ENCODE measurements at regions not wholly inside any gene's neighbourhood (a gene's known extent, or its start where the extent isn't known, plus 50 kb on each side); places are given as distances from the start of the nearest gene placed in this dataset.

- H3K4me3 ChIP-seq (ENCODE audit: low read length in 3 of 3): no peak overlapping the region
- H3K4me1 ChIP-seq (ENCODE audit: control insufficient read depth in 2 of 3, insufficient read depth in 2 of 3, low read depth in 1 of 3, low read length in 3 of 3): no peaks in the 10 kb centered on the region
- no peak overlapping the region for H3K27ac ChIP-seq (ENCODE audit: low read depth in 2 of 2, low read length in 2 of 2)
- no peak overlapping the region for H3K9ac ChIP-seq (ENCODE audit: low read length in 3 of 3)
- FAIRE-seq: no peak
- H3K9me3 ChIP-seq (ENCODE audit: control insufficient read depth in 2 of 3, insufficient read depth in 1 of 3, low read length in 3 of 3): no peaks in the 10 kb centered on the region
- H3K27me3 ChIP-seq (ENCODE audit: control insufficient read depth, insufficient read depth, low read length): no peaks in the 10 kb centered on the region
- no peak for DNase-seq
- H3K36me3 ChIP-seq (ENCODE audit: control insufficient read depth in 2 of 3, insufficient read depth in 3 of 3, low read length in 3 of 3): no peaks in the 10 kb centered on the region
- intact Hi-C loops (cut with DNase I): no loop called here
- no peak for TF ChIP-seq CTCF (IDR thresholded peaks at IDR 0.05; ENCODE audit: borderline replicate concordance, extremely low read depth, insufficient read depth)
Measured at GRCh38 chr11:134888821-134889220, 476.8 kb upstream of the B3GAT1 start.

GRCh38 chr11:134887896-134888295, 475.9 kb upstream of the B3GAT1 start:
- Histone ChIP-seq H3K9me3 (ENCODE audit: control insufficient read depth in 2 of 3, insufficient read depth in 1 of 3, low read length in 3 of 3) (no peaks in the 10 kb centered on the region), H3K4me3 (ENCODE audit: low read length in 3 of 3) (no peak overlapping the region), H3K27me3 (ENCODE audit: control insufficient read depth, insufficient read depth, low read length) (no peaks in the 10 kb centered on the region), H3K36me3 (ENCODE audit: control insufficient read depth in 2 of 3, insufficient read depth in 3 of 3, low read length in 3 of 3) (no peaks in the 10 kb centered on the region), H3K27ac (ENCODE audit: low read depth in 2 of 2, low read length in 2 of 2) (no peak overlapping the region), H3K4me1 (ENCODE audit: control insufficient read depth in 2 of 3, insufficient read depth in 2 of 3, low read depth in 1 of 3, low read length in 3 of 3) (no peaks in the 10 kb centered on the region), H3K9ac (ENCODE audit: low read length in 3 of 3) (no peak overlapping the region)
- FAIRE-seq (no peak), DNase-seq (no peak)
- TF ChIP-seq CTCF (IDR thresholded peaks at IDR 0.05; ENCODE audit: borderline replicate concordance, extremely low read depth, insufficient read depth): no peak
- intact Hi-C loops (cut with DNase I): no loop called here

- no peak for TF ChIP-seq CTCF (IDR thresholded peaks at IDR 0.05; ENCODE audit: borderline replicate concordance, extremely low read depth, insufficient read depth)
- Histone ChIP-seq H3K4me1 (ENCODE audit: control insufficient read depth in 2 of 3, insufficient read depth in 2 of 3, low read depth in 1 of 3, low read length in 3 of 3) (no peaks in the 10 kb centered on the region), H3K9ac (ENCODE audit: low read length in 3 of 3) (no peak overlapping the region), H3K4me3 (ENCODE audit: low read length in 3 of 3) (no peak overlapping the region), H3K27me3 (ENCODE audit: control insufficient read depth, insufficient read depth, low read length) (no peaks in the 10 kb centered on the region), H3K9me3 (ENCODE audit: control insufficient read depth in 2 of 3, insufficient read depth in 1 of 3, low read length in 3 of 3) (no peaks in the 10 kb centered on the region), H3K27ac (ENCODE audit: low read depth in 2 of 2, low read length in 2 of 2) (no peak overlapping the region), H3K36me3 (ENCODE audit: control insufficient read depth in 2 of 3, insufficient read depth in 3 of 3, low read length in 3 of 3) (no peaks in the 10 kb centered on the region)
- intact Hi-C loops (cut with DNase I): no loop called here
- FAIRE-seq: no peak
- no peak for DNase-seq
Measured at GRCh38 chr11:134883484-134883883, 471.4 kb upstream of the B3GAT1 start.

- no peaks in the 10 kb centered on the region for H3K36me3 ChIP-seq (ENCODE audit: control insufficient read depth in 2 of 3, insufficient read depth in 3 of 3, low read length in 3 of 3)
- H3K27me3 ChIP-seq (ENCODE audit: control insufficient read depth, insufficient read depth, low read length): no peaks in the 10 kb centered on the region
- H3K27ac ChIP-seq (ENCODE audit: low read depth in 2 of 2, low read length in 2 of 2): no peak overlapping the region
- intact Hi-C loops (cut with DNase I): no loop called here
- no peak for DNase-seq
- H3K9ac ChIP-seq (ENCODE audit: low read length in 3 of 3): no peak overlapping the region
- no peak for TF ChIP-seq CTCF (IDR thresholded peaks at IDR 0.05; ENCODE audit: borderline replicate concordance, extremely low read depth, insufficient read depth)
- no peak overlapping the region for H3K4me3 ChIP-seq (ENCODE audit: low read length in 3 of 3)
- no peaks in the 10 kb centered on the region for H3K4me1 ChIP-seq (ENCODE audit: control insufficient read depth in 2 of 3, insufficient read depth in 2 of 3, low read depth in 1 of 3, low read length in 3 of 3)
- FAIRE-seq: no peak
- no peaks in the 10 kb centered on the region for H3K9me3 ChIP-seq (ENCODE audit: control insufficient read depth in 2 of 3, insufficient read depth in 1 of 3, low read length in 3 of 3)
Measured at GRCh38 chr11:134882671-134883297, 470.7 kb upstream of the B3GAT1 start.
